ENCODE measurements at regions not wholly inside any gene's neighbourhood (a gene's known extent, or its start where the extent isn't known, plus 50 kb on each side); places are given as distances from the start of the nearest gene placed in this dataset.

DNA sequence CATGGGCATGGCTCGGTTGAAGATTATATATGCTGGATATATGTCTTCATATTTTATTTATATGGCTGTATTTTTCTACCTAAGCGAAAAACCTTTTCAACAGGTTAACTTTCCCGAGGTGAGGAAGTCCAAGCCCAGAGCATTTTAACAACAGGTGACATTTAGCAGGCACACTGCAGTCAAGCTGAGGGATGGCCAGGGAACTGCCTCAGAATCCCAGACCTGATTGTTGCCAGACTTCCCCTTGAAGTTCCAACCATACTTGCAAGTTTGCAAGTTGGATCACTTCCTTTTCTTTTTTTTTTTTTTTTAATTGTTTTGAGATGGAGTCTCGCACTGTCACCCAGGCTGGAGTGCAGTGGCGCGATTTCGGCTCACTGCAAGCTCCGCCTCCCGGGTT is 166.0 kb upstream of the FRMD6 start:
- H3K4me3 ChIP-seq (ENCODE audit: low read depth in 2 of 2, low read length in 1 of 2): no peak overlapping the region
- ChIA-PET CTCF (no interaction called here), POLR2A (no interaction called here)
- H3K9me3 ChIP-seq: no peaks in the 10 kb centered on the region
- peaks cover 6% of the 10 kb centered on the region for H3F3A ChIP-seq (replicated peaks; ENCODE audit: insufficient read depth)
- no peaks in the 10 kb centered on the region for H3K79me2 ChIP-seq (ENCODE audit: insufficient read depth)
- no peak overlapping the region; a peak in 1 of 4 replicates for H3K27ac ChIP-seq (ENCODE audit: low read depth in 2 of 2, low read length in 1 of 2)
- WGBS (ENCODE audit: low lambda C conversion rate): 97% methylated on average over 9 of the region's 9 CpGs
- H2AFZ ChIP-seq (ENCODE audit: low read depth): no peak overlapping the region
- peaks cover 15 to 27% of the 10 kb centered on the region in 2 experiments for H3K4me1 ChIP-seq (ENCODE audit: control insufficient read depth in 1 of 2, insufficient read depth in 2 of 2, low read depth in 1 of 2, low read length in 1 of 2)
- H3K9me2 ChIP-seq: no peaks in the 10 kb centered on the region
- H3K9ac ChIP-seq: no peak overlapping the region
- TF ChIP-seq CHD2 (IDR thresholded peaks at IDR 0.05; ENCODE audit: low read length, partially characterized antibody) (no peak), YY1 (IDR thresholded peaks at IDR 0.05; ENCODE audit: low read depth) (no peak), MXI1 (IDR thresholded peaks at IDR 0.05; ENCODE audit: low read depth, low read length) (no peak), TEAD4 (IDR thresholded peaks at IDR 0.05; ENCODE audit: borderline replicate concordance, insufficient read depth) (no peak), MEF2A (IDR thresholded peaks at IDR 0.05; ENCODE audit: borderline replicate concordance, low read depth) (no peak), FOXM1 (IDR thresholded peaks at IDR 0.05; ENCODE audit: low read depth) (no peak), NRF1 (IDR thresholded peaks at IDR 0.05; ENCODE audit: low read depth, low read length) (no peak), SMC3 (IDR thresholded peaks at IDR 0.05; ENCODE audit: low read depth, low read length) (no peak)
- TF ChIP-seq, protein P1, sequence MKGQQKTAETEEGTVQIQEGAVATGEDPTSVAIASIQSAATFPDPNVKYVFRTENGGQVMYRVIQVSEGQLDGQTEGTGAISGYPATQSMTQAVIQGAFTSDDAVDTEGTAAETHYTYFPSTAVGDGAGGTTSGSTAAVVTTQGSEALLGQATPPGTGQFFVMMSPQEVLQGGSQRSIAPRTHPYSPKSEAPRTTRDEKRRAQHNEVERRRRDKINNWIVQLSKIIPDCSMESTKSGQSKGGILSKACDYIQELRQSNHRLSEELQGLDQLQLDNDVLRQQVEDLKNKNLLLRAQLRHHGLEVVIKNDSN (IDR thresholded peaks at IDR 0.05; ENCODE audit: borderline replicate concordance, low read depth): no peak
- TF ChIP-seq, protein P2, sequence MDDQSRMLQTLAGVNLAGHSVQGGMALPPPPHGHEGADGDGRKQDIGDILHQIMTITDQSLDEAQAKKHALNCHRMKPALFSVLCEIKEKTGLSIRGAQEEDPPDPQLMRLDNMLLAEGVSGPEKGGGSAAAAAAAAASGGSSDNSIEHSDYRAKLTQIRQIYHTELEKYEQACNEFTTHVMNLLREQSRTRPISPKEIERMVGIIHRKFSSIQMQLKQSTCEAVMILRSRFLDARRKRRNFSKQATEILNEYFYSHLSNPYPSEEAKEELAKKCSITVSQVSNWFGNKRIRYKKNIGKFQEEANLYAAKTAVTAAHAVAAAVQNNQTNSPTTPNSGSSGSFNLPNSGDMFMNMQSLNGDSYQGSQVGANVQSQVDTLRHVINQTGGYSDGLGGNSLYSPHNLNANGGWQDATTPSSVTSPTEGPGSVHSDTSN (IDR thresholded peaks at IDR 0.05): no peak
- TF ChIP-seq, protein P3, sequence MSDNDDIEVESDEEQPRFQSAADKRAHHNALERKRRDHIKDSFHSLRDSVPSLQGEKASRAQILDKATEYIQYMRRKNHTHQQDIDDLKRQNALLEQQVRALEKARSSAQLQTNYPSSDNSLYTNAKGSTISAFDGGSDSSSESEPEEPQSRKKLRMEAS (IDR thresholded peaks at IDR 0.05; ENCODE audit: low read depth): no peak
- no peak overlapping the region for H3K4me2 ChIP-seq
- no peaks in the 10 kb centered on the region for H4K20me1 ChIP-seq (ENCODE audit: insufficient read depth)
- no peaks in the 10 kb centered on the region for H3K36me3 ChIP-seq (replicated peaks in 1 of 2; ENCODE audit: control insufficient read depth in 1 of 2, insufficient read depth in 2 of 2, low read length in 1 of 2)
- H3K27me3 ChIP-seq (ENCODE audit: insufficient read depth): no peaks in the 10 kb centered on the region
- DNase-seq: no peak

DNA sequence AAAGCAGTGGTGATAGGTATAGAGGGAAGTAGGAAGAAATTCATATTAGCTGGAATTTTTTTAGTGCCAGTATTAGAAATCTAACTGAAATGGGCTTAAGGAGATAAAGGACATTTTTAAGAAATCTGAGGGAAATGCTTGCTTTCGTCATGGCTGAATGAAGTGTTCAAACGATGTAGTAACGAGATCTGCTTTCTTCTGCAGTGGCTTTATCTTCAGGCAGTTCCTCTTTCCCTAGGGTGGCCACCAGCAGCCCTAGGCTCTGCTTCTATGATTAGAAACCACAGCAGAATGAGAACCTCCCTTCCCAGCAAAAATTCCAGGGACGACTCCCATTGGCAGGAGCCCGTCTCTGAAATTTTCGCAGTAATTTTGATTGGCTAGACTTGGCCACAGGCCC is 163.9 kb upstream of the FRMD6 start:
- H3K4me1 ChIP-seq (ENCODE audit: control insufficient read depth in 1 of 2, insufficient read depth in 2 of 2, low read depth in 1 of 2, low read length in 1 of 2): peaks cover 11 to 36% of the 10 kb centered on the region in 2 experiments; a peak in 3 of 4 replicates
- no peaks in the 10 kb centered on the region for H3K36me3 ChIP-seq (replicated peaks in 1 of 2; ENCODE audit: control insufficient read depth in 1 of 2, insufficient read depth in 2 of 2, low read length in 1 of 2)
- H3K9ac ChIP-seq: no peak overlapping the region
- H3K27me3 ChIP-seq (ENCODE audit: insufficient read depth): no peaks in the 10 kb centered on the region
- H3K4me2 ChIP-seq: no peak overlapping the region
- ChIA-PET POLR2A (no interaction called here), CTCF (no interaction called here)
- no peak overlapping the region for H3K27ac ChIP-seq (ENCODE audit: low read depth in 2 of 2, low read length in 1 of 2)
- H3K4me3 ChIP-seq (ENCODE audit: low read depth in 2 of 2, low read length in 1 of 2): no peak overlapping the region
- H3K9me3 ChIP-seq: no peaks in the 10 kb centered on the region
- no peak for DNase-seq
- H3F3A ChIP-seq (replicated peaks; ENCODE audit: insufficient read depth): peaks cover 6% of the 10 kb centered on the region
- no peak overlapping the region for H2AFZ ChIP-seq (ENCODE audit: low read depth)
- no peaks in the 10 kb centered on the region for H3K9me2 ChIP-seq
- H3K79me2 ChIP-seq (ENCODE audit: insufficient read depth): no peaks in the 10 kb centered on the region
- 98% methylated on average over 5 of the region's 6 CpGs for WGBS (ENCODE audit: low lambda C conversion rate)
- H4K20me1 ChIP-seq (ENCODE audit: insufficient read depth): no peaks in the 10 kb centered on the region
- no peak for TF ChIP-seq EZH2phosphoT487 (IDR thresholded peaks at IDR 0.05; ENCODE audit: borderline replicate concordance, low read depth)
- TF ChIP-seq, protein P4, sequence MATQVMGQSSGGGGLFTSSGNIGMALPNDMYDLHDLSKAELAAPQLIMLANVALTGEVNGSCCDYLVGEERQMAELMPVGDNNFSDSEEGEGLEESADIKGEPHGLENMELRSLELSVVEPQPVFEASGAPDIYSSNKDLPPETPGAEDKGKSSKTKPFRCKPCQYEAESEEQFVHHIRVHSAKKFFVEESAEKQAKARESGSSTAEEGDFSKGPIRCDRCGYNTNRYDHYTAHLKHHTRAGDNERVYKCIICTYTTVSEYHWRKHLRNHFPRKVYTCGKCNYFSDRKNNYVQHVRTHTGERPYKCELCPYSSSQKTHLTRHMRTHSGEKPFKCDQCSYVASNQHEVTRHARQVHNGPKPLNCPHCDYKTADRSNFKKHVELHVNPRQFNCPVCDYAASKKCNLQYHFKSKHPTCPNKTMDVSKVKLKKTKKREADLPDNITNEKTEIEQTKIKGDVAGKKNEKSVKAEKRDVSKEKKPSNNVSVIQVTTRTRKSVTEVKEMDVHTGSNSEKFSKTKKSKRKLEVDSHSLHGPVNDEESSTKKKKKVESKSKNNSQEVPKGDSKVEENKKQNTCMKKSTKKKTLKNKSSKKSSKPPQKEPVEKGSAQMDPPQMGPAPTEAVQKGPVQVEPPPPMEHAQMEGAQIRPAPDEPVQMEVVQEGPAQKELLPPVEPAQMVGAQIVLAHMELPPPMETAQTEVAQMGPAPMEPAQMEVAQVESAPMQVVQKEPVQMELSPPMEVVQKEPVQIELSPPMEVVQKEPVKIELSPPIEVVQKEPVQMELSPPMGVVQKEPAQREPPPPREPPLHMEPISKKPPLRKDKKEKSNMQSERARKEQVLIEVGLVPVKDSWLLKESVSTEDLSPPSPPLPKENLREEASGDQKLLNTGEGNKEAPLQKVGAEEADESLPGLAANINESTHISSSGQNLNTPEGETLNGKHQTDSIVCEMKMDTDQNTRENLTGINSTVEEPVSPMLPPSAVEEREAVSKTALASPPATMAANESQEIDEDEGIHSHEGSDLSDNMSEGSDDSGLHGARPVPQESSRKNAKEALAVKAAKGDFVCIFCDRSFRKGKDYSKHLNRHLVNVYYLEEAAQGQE (IDR thresholded peaks at IDR 0.05; ENCODE audit: low read depth, low read length): no peak
- TF ChIP-seq, protein P5, sequence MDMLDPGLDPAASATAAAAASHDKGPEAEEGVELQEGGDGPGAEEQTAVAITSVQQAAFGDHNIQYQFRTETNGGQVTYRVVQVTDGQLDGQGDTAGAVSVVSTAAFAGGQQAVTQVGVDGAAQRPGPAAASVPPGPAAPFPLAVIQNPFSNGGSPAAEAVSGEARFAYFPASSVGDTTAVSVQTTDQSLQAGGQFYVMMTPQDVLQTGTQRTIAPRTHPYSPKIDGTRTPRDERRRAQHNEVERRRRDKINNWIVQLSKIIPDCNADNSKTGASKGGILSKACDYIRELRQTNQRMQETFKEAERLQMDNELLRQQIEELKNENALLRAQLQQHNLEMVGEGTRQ (IDR thresholded peaks at IDR 0.05; ENCODE audit: borderline replicate concordance, low read depth, low read length): no peak
- TF ChIP-seq, protein P3 (IDR thresholded peaks at IDR 0.05; ENCODE audit: low read depth): no peak
- no peak for TF ChIP-seq MEF2A (IDR thresholded peaks at IDR 0.05; ENCODE audit: borderline replicate concordance, low read depth)
- TF ChIP-seq TCF12 (IDR thresholded peaks at IDR 0.05): no peak
- no peak for TF ChIP-seq RXRA (IDR thresholded peaks at IDR 0.05; ENCODE audit: borderline replicate concordance, low read depth)
- TF ChIP-seq POLR2AphosphoS5 (IDR thresholded peaks at IDR 0.05; ENCODE audit: low read depth, low read length): no peak
- TF ChIP-seq SIN3A (IDR thresholded peaks at IDR 0.05; ENCODE audit: borderline replicate concordance, low read depth, low read length): no peak
- TF ChIP-seq NFIC (IDR thresholded peaks at IDR 0.05; ENCODE audit: borderline replicate concordance): no peak
- TF ChIP-seq, protein P6, sequence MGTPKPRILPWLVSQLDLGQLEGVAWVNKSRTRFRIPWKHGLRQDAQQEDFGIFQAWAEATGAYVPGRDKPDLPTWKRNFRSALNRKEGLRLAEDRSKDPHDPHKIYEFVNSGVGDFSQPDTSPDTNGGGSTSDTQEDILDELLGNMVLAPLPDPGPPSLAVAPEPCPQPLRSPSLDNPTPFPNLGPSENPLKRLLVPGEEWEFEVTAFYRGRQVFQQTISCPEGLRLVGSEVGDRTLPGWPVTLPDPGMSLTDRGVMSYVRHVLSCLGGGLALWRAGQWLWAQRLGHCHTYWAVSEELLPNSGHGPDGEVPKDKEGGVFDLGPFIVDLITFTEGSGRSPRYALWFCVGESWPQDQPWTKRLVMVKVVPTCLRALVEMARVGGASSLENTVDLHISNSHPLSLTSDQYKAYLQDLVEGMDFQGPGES (IDR thresholded peaks at IDR 0.05; ENCODE audit: low read depth, low read length): no peak
- TF ChIP-seq CHD2 (IDR thresholded peaks at IDR 0.05; ENCODE audit: low read length, partially characterized antibody): no peak
- no peak for TF ChIP-seq TEAD4 (IDR thresholded peaks at IDR 0.05; ENCODE audit: borderline replicate concordance, insufficient read depth)
- TF ChIP-seq MXI1 (IDR thresholded peaks at IDR 0.05; ENCODE audit: low read depth, low read length): no peak

Data from SK-N-SH (cell line).